ENCODE measurements at regions not wholly inside any gene's neighbourhood (a gene's known extent, or its start where the extent isn't known, plus 50 kb on each side); places are given as distances from the start of the nearest gene placed in this dataset.

DNA sequence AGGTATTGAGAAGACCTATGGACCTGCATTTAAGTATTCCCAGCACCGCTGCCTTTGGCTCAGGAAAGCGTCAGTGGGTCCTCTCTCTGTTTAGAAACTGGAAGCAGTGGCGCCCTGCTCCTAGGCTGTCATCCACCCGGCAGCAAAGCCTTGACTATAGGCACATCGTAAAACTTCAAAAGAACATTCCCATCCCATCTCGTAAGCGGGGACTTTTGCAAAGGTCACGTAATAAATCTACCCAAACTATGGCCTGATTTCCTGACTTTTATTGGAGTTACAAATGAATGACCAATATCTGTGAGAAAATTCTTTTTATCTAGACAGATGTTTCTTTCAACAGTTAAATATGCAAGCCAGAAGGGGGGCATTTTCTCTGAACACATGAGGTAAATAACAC lies 115.8 kb upstream of the TCERG1L start:
- Histone ChIP-seq H3K27me3 (peaks cover 0 to 17% of the 10 kb centered on the region in 2 donors), H3K4me1 (peaks cover 12% of the 10 kb centered on the region), H3K27ac (no peak overlapping the region), H3K36me3 (replicated peaks in 1 of 2; ENCODE audit: insufficient read depth in 1 of 2, low read depth in 2 of 2) (no peaks in the 10 kb centered on the region), H3K9me3 (no peaks in the 10 kb centered on the region), H3K4me3 (no peak overlapping the region)
- DNase-seq (no peak), ATAC-seq (no peak)
- intact Hi-C loops (cut with DNase I) = no loop called here
- 49 to 69% methylated on average over 8 of the region's 8 CpGs for WGBS, 2 donors
- TF ChIP-seq, protein P1, sequence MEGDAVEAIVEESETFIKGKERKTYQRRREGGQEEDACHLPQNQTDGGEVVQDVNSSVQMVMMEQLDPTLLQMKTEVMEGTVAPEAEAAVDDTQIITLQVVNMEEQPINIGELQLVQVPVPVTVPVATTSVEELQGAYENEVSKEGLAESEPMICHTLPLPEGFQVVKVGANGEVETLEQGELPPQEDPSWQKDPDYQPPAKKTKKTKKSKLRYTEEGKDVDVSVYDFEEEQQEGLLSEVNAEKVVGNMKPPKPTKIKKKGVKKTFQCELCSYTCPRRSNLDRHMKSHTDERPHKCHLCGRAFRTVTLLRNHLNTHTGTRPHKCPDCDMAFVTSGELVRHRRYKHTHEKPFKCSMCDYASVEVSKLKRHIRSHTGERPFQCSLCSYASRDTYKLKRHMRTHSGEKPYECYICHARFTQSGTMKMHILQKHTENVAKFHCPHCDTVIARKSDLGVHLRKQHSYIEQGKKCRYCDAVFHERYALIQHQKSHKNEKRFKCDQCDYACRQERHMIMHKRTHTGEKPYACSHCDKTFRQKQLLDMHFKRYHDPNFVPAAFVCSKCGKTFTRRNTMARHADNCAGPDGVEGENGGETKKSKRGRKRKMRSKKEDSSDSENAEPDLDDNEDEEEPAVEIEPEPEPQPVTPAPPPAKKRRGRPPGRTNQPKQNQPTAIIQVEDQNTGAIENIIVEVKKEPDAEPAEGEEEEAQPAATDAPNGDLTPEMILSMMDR (IDR thresholded peaks at IDR 0.05) = no peak
- TF ChIP-seq POLR2A (IDR thresholded peaks at IDR 0.05) = no peak

- WGBS, 2 donors = 92 to 96% methylated on average over 8 of the region's 8 CpGs
- no peak for DNase-seq
- intact Hi-C loops (cut with DNase I) = no loop called here
These were observed 116.4 kb upstream of the TCERG1L start for GRCh38 chr10:131427901-131428300.

GRCh38 chr10:131429141-131429540 lies 117.6 kb upstream of the TCERG1L start:
- peaks cover 0 to 17% of the 10 kb centered on the region in 2 donors for H3K27me3 ChIP-seq

More at GRCh38 chr10:131427901-131428300, 116.4 kb upstream of the TCERG1L start:
- Histone ChIP-seq H3K9me3 (no peaks in the 10 kb centered on the region), H3K4me1 (peaks cover 12% of the 10 kb centered on the region), H3K27ac (no peak overlapping the region), H3K36me3 (replicated peaks in 1 of 2; ENCODE audit: insufficient read depth in 1 of 2, low read depth in 2 of 2) (no peaks in the 10 kb centered on the region), H3K27me3 (peaks cover 0 to 17% of the 10 kb centered on the region in 2 donors), H3K4me3 (no peak overlapping the region)
- ATAC-seq = no peak
- TF ChIP-seq, protein P1 (IDR thresholded peaks at IDR 0.05) = no peak
- TF ChIP-seq POLR2A (IDR thresholded peaks at IDR 0.05) = no peak

GRCh38 chr10:131429942-131430341 lies 118.4 kb upstream of the TCERG1L start:
- Histone ChIP-seq H3K27ac (no peak overlapping the region), H3K9me3 (no peaks in the 10 kb centered on the region), H3K27me3 (peaks cover 0 to 17% of the 10 kb centered on the region in 2 donors), H3K4me3 (no peak overlapping the region), H3K36me3 (replicated peaks in 1 of 2; ENCODE audit: insufficient read depth in 1 of 2, low read depth in 2 of 2) (no peaks in the 10 kb centered on the region), H3K4me1 (peaks cover 12% of the 10 kb centered on the region)
- 76% methylated on average over 14 of the region's 14 CpGs for WGBS, 2 donors
- no peak for DNase-seq
- intact Hi-C loops (cut with DNase I) = no loop called here
- ATAC-seq = no peak
- TF ChIP-seq, protein P1 (IDR thresholded peaks at IDR 0.05) = no peak
- TF ChIP-seq POLR2A (IDR thresholded peaks at IDR 0.05) = no peak

More at GRCh38 chr10:131429141-131429540, 117.6 kb upstream of the TCERG1L start:
- Histone ChIP-seq H3K4me3 (no peak overlapping the region), H3K4me1 (peaks cover 12% of the 10 kb centered on the region), H3K27ac (no peak overlapping the region), H3K9me3 (no peaks in the 10 kb centered on the region), H3K36me3 (replicated peaks in 1 of 2; ENCODE audit: insufficient read depth in 1 of 2, low read depth in 2 of 2) (no peaks in the 10 kb centered on the region)
- no peak for TF ChIP-seq POLR2A (IDR thresholded peaks at IDR 0.05)
- TF ChIP-seq, protein P1 (IDR thresholded peaks at IDR 0.05) = no peak
- ATAC-seq = no peak
- DNase-seq = no peak
- intact Hi-C loops (cut with DNase I) = no loop called here
- WGBS, 2 donors = 58 to 60% methylated on average over 5 of the region's 5 CpGs

DNA sequence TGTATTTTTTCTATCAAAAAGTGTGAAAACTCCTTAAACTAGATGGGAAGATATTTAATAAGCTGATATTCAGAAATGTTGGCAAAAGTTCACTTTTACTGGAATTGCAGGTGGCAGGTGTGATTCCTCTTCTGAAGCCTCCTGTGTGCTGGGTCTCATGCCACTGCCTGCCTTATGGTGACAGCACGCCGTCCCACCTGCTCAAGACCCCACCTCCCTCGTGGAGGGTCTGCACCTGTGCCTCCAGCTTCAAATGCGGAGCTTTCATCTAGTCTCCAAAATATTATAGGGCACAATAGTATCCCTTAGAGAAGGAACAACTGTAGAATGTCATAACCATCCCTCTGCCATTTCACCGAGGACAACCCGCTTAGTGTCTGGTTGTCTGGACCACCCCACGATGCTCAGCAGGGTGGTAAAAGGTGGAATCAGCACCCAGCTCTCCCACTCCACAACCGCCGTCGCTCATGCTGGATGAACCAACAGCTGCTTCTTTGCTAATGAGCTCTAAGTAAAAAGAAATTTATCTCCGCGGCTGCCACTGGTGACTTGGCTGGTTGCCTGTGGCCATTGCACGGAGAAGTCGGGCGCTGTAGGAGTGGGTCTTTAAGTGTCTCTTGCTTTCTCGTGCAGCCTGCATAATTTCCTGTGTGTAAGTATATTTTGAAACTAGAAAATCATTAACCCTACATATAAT lies 119.3 kb upstream of the TCERG1L start:
- Histone ChIP-seq H3K9me3 (no peaks in the 10 kb centered on the region), H3K27me3 (peaks cover 0 to 17% of the 10 kb centered on the region in 2 donors), H3K4me3 (no peak overlapping the region), H3K4me1 (peaks cover 9% of the 10 kb centered on the region), H3K36me3 (replicated peaks in 1 of 2; ENCODE audit: insufficient read depth in 1 of 2, low read depth in 2 of 2) (no peaks in the 10 kb centered on the region), H3K27ac (no peak overlapping the region)
- WGBS, 2 donors = 26 to 33% methylated on average over 13 to 16 of the region's 16 CpGs
- no peak for ATAC-seq
- TF ChIP-seq, protein P1 (IDR thresholded peaks at IDR 0.05) = no peak
- TF ChIP-seq POLR2A (IDR thresholded peaks at IDR 0.05) = no peak
- peak in 1 of 4 donors; percentile 24 for DNase-seq
- intact Hi-C loops (cut with DNase I) = no loop called here

Measured in body of pancreas (tissue), 4 donors.